ENCODE measurements at regions not wholly inside any gene's neighbourhood (a gene's known extent, or its start where the extent isn't known, plus 50 kb on each side); places are given as distances from the start of the nearest gene placed in this dataset.

- DNase-seq (no peak), ATAC-seq (ENCODE audit: low read depth) (no peak)
- no peak overlapping the region for H3K18ac ChIP-seq (ENCODE audit: low read depth, low read length)
- H2BK15ac ChIP-seq (ENCODE audit: low read depth, low read length): no peak overlapping the region
- no peak overlapping the region for H2AK5ac ChIP-seq (ENCODE audit: low read depth, low read length)
- H2BK5ac ChIP-seq (ENCODE audit: low read depth, low read length, poor library complexity, severe bottlenecking): no peak overlapping the region
- no peak overlapping the region for H4K5ac ChIP-seq (ENCODE audit: low read depth, low read length)
- no peaks in the 10 kb centered on the region for H3K27me3 ChIP-seq (ENCODE audit: control insufficient read depth, insufficient read depth, low read length)
- H3K4me3 ChIP-seq (ENCODE audit: insufficient read depth, low read depth, low read length): no peak overlapping the region
- H3K36me3 ChIP-seq (ENCODE audit: control insufficient read depth, insufficient read depth, low read length): no peaks in the 10 kb centered on the region
- in situ Hi-C loops (cut with MboI; ENCODE audit: low sequenced_read_pairs) (no loop called here), intact Hi-C loops (cut with micrococcal nuclease) (no loop called here), dilution Hi-C loops (cut with HindIII; ENCODE audit: low sequenced_read_pairs, unreplicated experiment) (no loop called here)
- H2AK9ac ChIP-seq (replicated peaks; ENCODE audit: low read depth, low read length, poor library complexity): no peak overlapping the region
- H3K56ac ChIP-seq (ENCODE audit: extremely low read depth, insufficient read depth, low read length): no peak overlapping the region
- H4K8ac ChIP-seq (ENCODE audit: low read depth in 2 of 2, low read length in 2 of 2): no peak overlapping the region
- H2AFZ ChIP-seq (replicated peaks; ENCODE audit: low read length, poor library complexity): no peak overlapping the region
- POLR2A ChIA-PET (ENCODE audit: unreplicated experiment): no interaction called here
- H3K23ac ChIP-seq (ENCODE audit: low read depth, low read length): no peak overlapping the region
- no peak overlapping the region for H3K27ac ChIP-seq (ENCODE audit: insufficient read depth, low read length)
- no CpG with 5 or more reads among the region's 5 CpGs for WGBS, 2 experiments (ENCODE audit: extremely low coverage in 2 of 2, insufficient read length in 1 of 2)
- H3K9me1 ChIP-seq (ENCODE audit: insufficient read depth, low read length): no peaks in the 10 kb centered on the region
- no peak overlapping the region for H2BK120ac ChIP-seq (ENCODE audit: low read depth, low read length)
- no peak overlapping the region for H3K4ac ChIP-seq (ENCODE audit: low read depth, low read length)
- H3K4me1 ChIP-seq (ENCODE audit: control insufficient read depth, insufficient read depth, low read length): no peaks in the 10 kb centered on the region
- H3K9me3 ChIP-seq (ENCODE audit: control insufficient read depth, insufficient read depth, low read length): peaks cover 2% of the 10 kb centered on the region
- TF ChIP-seq POLR2A (IDR thresholded peaks at IDR 0.05; ENCODE audit: low read depth, low read length) (no peak), MAFK (IDR thresholded peaks at IDR 0.05; ENCODE audit: low read depth, low read length) (no peak), ELK1 (IDR thresholded peaks at IDR 0.05; ENCODE audit: borderline replicate concordance, low read depth, low read length) (no peak), FOS (IDR thresholded peaks at IDR 0.05; ENCODE audit: low read depth, low read length) (no peak), RCOR1 (IDR thresholded peaks at IDR 0.05; ENCODE audit: insufficient replicate concordance, low read length) (no peak), CTCF (conservative IDR thresholded peaks at IDR 0.05; ENCODE audit: low read depth, low read length) (no peak), MAZ (IDR thresholded peaks at IDR 0.05; ENCODE audit: borderline replicate concordance, low read depth, low read length) (no peak), CEBPB (IDR thresholded peaks at IDR 0.05; ENCODE audit: low read depth, low read length) (no peak), MXI1 (IDR thresholded peaks at IDR 0.05; ENCODE audit: borderline replicate concordance, low read depth, low read length) (no peak), NFE2L2 (IDR thresholded peaks at IDR 0.05; ENCODE audit: low read depth, low read length) (no peak), RAD21 (IDR thresholded peaks at IDR 0.05; ENCODE audit: low read length) (no peak), SMC3 (IDR thresholded peaks at IDR 0.05; ENCODE audit: low read depth, low read length) (no peak), BHLHE40 (IDR thresholded peaks at IDR 0.05; ENCODE audit: low read depth, low read length) (no peak), RFX5 (IDR thresholded peaks at IDR 0.05; ENCODE audit: low read depth, low read length) (no peak), CHD1 (IDR thresholded peaks at IDR 0.05; ENCODE audit: low read depth, low read length) (no peak)
- no peak overlapping the region for H3K4me2 ChIP-seq (ENCODE audit: low read depth, low read length)
- H3K9ac ChIP-seq (ENCODE audit: low read depth, low read length): no peak overlapping the region
- H4K20me1 ChIP-seq (ENCODE audit: insufficient read depth, low read length): no peaks in the 10 kb centered on the region
- CTCF ChIA-PET: no interaction called here
- no peak overlapping the region for H3K14ac ChIP-seq (replicated peaks; ENCODE audit: low read depth, low read length)
- no TSS peak for BruUV-seq (replicated peaks)
- H2BK20ac ChIP-seq (ENCODE audit: low read depth, low read length): no peak overlapping the region
- no peaks in the 10 kb centered on the region for H3K79me1 ChIP-seq (ENCODE audit: low read depth in 1 of 2, low read length in 2 of 2)
- no peak overlapping the region for H4K91ac ChIP-seq (ENCODE audit: insufficient read depth, low read depth, low read length)
These were observed 69.6 kb downstream of the SPANXN4 start for GRCh38 chrX:143095321-143095720.

Data from IMR-90 (cell line).